Liver (tissue), 8 donors: ENCODE measurements at regions not wholly inside any gene's neighbourhood (a gene's known extent, or its start where the extent isn't known, plus 50 kb on each side); places are given as distances from the start of the nearest gene placed in this dataset.

Experiments
- DNase-seq: peaks from one replicate; pipeline ENCODE4 v3.0.0-alpha.2; 2017; ENCODE audit warnings: low spot score
- H3K27ac ChIP-seq, 2 donors: one replicate each; pipeline ENCODE4 v1.7.0; 2013; ENCODE audit warnings: inconsistent platforms in 2 of 2, low read length in 2 of 2, control low read depth in 1 of 2, low read depth in 1 of 2, mild to moderate bottlenecking in 1 of 2
- H3K27me3 ChIP-seq, 4 donors: one replicate each; pipeline versions ENCODE4 v1.6.1 to v1.7.0; 2013; ENCODE audit warnings: low read length in 3 of 4, inconsistent platforms in 1 of 4, mild to moderate bottlenecking in 1 of 4, moderate library complexity in 1 of 4; ENCODE audit not compliant: control insufficient read depth in 4 of 4, insufficient read depth in 4 of 4
- H3K36me3 ChIP-seq, 4 donors: one replicate each; pipeline versions ENCODE4 v1.6.1 to v1.7.0; 2013; ENCODE audit warnings: low read length in 3 of 4, mild to moderate bottlenecking in 3 of 4, low read depth in 1 of 4, moderate library complexity in 1 of 4; ENCODE audit not compliant: control insufficient read depth in 4 of 4, insufficient read depth in 3 of 4
- H3K4me1 ChIP-seq, 4 donors: one replicate each; pipeline versions ENCODE4 v1.6.1 to v1.7.0; 2013; ENCODE audit warnings: low read length in 3 of 4, mild to moderate bottlenecking in 3 of 4, moderate library complexity in 1 of 4; ENCODE audit not compliant: control insufficient read depth in 4 of 4, insufficient read depth in 4 of 4
- H3K4me3 ChIP-seq, 3 donors: one replicate each; pipeline versions ENCODE4 v1.6.1 to v1.7.0; 2013; ENCODE audit warnings: low read length in 3 of 3, control low read depth in 1 of 3, low read depth in 1 of 3, mild to moderate bottlenecking in 1 of 3
- H3K9ac ChIP-seq, 2 donors: one replicate each; pipeline ENCODE4 v1.7.0; 2013; ENCODE audit warnings: low read length in 2 of 2, mild to moderate bottlenecking in 2 of 2, moderate library complexity in 2 of 2, control low read depth in 1 of 2, low read depth in 1 of 2
- H3K9me3 ChIP-seq, 4 donors: one replicate each; pipeline versions ENCODE4 v1.6.1 to v1.7.0; 2013; ENCODE audit warnings: low read length in 3 of 4; ENCODE audit not compliant: control insufficient read depth in 4 of 4
- ATF3 ChIP-seq: IDR thresholded peaks from 2 replicates; pipeline ENCODE4 v1.6.1; 2016; ENCODE audit warnings: antibody characterized with exemption
- CTCF ChIP-seq: fragments of 150-350 bp; IDR thresholded peaks from 2 replicates; pipeline ENCODE4 v1.5.1; 2017; ENCODE audit warnings: improper control_type of control experiment, low read depth, low read length; ENCODE audit not compliant: missing input control
- EGR1 ChIP-seq, 2 donors: IDR thresholded peaks; 2 replicates each; pipeline ENCODE4 v1.6.1; 2016 to 2018; ENCODE audit warnings: antibody characterized with exemption in 2 of 2, low read depth in 2 of 2
- FOXA1 ChIP-seq: IDR thresholded peaks from 2 replicates; pipeline ENCODE4 v1.6.1; 2016; ENCODE audit warnings: antibody characterized with exemption
- GABPA ChIP-seq, 2 donors: IDR thresholded peaks in 1 of 2; conservative IDR thresholded peaks in 1 of 2; 2 replicates each; pipeline ENCODE4 v1.6.1; 2016; ENCODE audit warnings: antibody characterized with exemption in 2 of 2, mild to moderate bottlenecking in 1 of 2, moderate library complexity in 1 of 2
- HNF4A ChIP-seq, 2 donors: conservative IDR thresholded peaks; 2 replicates each; pipeline ENCODE4 v1.6.1; 2016; ENCODE audit warnings: antibody characterized with exemption in 2 of 2, mild to moderate bottlenecking in 2 of 2
- HNF4G ChIP-seq: IDR thresholded peaks from 2 replicates; pipeline ENCODE4 v1.6.1; 2016; ENCODE audit warnings: antibody characterized with exemption
- JUND ChIP-seq, 2 donors: IDR thresholded peaks; 2 replicates each; pipeline ENCODE4 v1.6.1; 2016; ENCODE audit warnings: antibody characterized with exemption in 2 of 2
- MAX ChIP-seq: IDR thresholded peaks from 2 replicates; pipeline ENCODE4 v1.6.1; 2016; ENCODE audit warnings: antibody characterized with exemption
- NR2F2 ChIP-seq: IDR thresholded peaks from 2 replicates; pipeline ENCODE4 v1.6.1; 2016; ENCODE audit warnings: antibody characterized with exemption
- RAD21 ChIP-seq, 2 donors: IDR thresholded peaks; 2 replicates each; pipeline ENCODE4 v1.6.1; 2016; ENCODE audit warnings: antibody characterized with exemption in 2 of 2, mild to moderate bottlenecking in 2 of 2
- REST ChIP-seq: IDR thresholded peaks from 2 replicates; pipeline ENCODE4 v1.6.1; 2016; ENCODE audit warnings: antibody characterized with exemption, mild to moderate bottlenecking
- RXRA ChIP-seq, 2 donors: IDR thresholded peaks; 2 replicates each; pipeline ENCODE4 v1.6.1; 2017 to 2018; ENCODE audit warnings: antibody characterized with exemption in 2 of 2, mild to moderate bottlenecking in 1 of 2
- SP1 ChIP-seq: IDR thresholded peaks from 2 replicates; pipeline ENCODE4 v1.6.1; 2018; ENCODE audit warnings: antibody characterized with exemption, mild to moderate bottlenecking
- YY1 ChIP-seq: IDR thresholded peaks from 2 replicates; pipeline ENCODE4 v1.6.1; 2016; ENCODE audit warnings: antibody characterized with exemption, mild to moderate bottlenecking
- ZBTB33 ChIP-seq: IDR thresholded peaks from 2 replicates; pipeline ENCODE4 v1.6.1; 2016; ENCODE audit warnings: antibody characterized with exemption
- WGBS: extraction: QIAGEN DNeasy Blood & Tissue Kit; methylation state at CpG from one replicate; pipeline ENCODE4 v1.1.7; 2013; 5-methylcytosine and 5-hydroxymethylcytosine counted together
- donor health status: healthy.
- donor health status: healthy.
- donor health status: healthy.
- donor health status: healthy.
- donor health status: healthy.

GRCh38 chr22:23415490-23415851, 164.6 kb downstream of the IGLL1 start:
- H3K36me3 ChIP-seq = no peaks in the 10 kb centered on the region
- no peaks in the 10 kb centered on the region for H3K4me1 ChIP-seq
- no peak overlapping the region for H3K27ac ChIP-seq
- no peak for TF ChIP-seq MAX
- no peak for TF ChIP-seq ATF3
- no peak for TF ChIP-seq RXRA (IDR thresholded peaks at IDR 0.05)
- TF ChIP-seq RAD21 (IDR thresholded peaks at IDR 0.05) = no peak
- no peak for TF ChIP-seq NR2F2
- TF ChIP-seq GABPA (IDR thresholded peaks at IDR 0.05 in 1 of 2, conservative IDR thresholded peaks at IDR 0.05 in 1 of 2) = no peak
- no peak for TF ChIP-seq REST
- TF ChIP-seq FOXA1 = no peak
- no peak for TF ChIP-seq ZBTB33
- no peak for TF ChIP-seq YY1
- TF ChIP-seq HNF4A (conservative IDR thresholded peaks at IDR 0.05) = no peak
- no peak for TF ChIP-seq JUND (IDR thresholded peaks at IDR 0.05)
- TF ChIP-seq SP1 = no peak
- TF ChIP-seq HNF4G = no peak
- TF ChIP-seq EGR1 (IDR thresholded peaks at IDR 0.05; ENCODE audit: low read depth in 2 of 2) = no peak
- TF ChIP-seq CTCF = no peak
- no peaks in the 10 kb centered on the region for H3K27me3 ChIP-seq
- no peak for DNase-seq
- WGBS = 62% methylated on average over 8 of the region's 8 CpGs
- H3K4me3 ChIP-seq = no peak overlapping the region
- H3K9ac ChIP-seq = no peak overlapping the region
- no peaks in the 10 kb centered on the region for H3K9me3 ChIP-seq
